DMS153 treated with DMSO at 0.1 percent for 48 hours (cell line): ENCODE measurements at regions not wholly inside any gene's neighbourhood (a gene's known extent, or its start where the extent isn't known, plus 50 kb on each side); places are given as distances from the start of the nearest gene placed in this dataset.

ENCODE experiments used
- DNase-seq: peaks from one replicate; lab custom pipeline; 2025; ENCODE audit not compliant: unreplicated experiment; lab: John Stamatoyannopoulos, UW

GRCh38 chr5:24750355-24750754, 105.6 kb upstream of the CDH10 start:
- DNase-seq = no peak

- peak; percentile 65 for DNase-seq
These were observed 104.9 kb upstream of the CDH10 start for GRCh38 chr5:24749701-24750100.

DNA sequence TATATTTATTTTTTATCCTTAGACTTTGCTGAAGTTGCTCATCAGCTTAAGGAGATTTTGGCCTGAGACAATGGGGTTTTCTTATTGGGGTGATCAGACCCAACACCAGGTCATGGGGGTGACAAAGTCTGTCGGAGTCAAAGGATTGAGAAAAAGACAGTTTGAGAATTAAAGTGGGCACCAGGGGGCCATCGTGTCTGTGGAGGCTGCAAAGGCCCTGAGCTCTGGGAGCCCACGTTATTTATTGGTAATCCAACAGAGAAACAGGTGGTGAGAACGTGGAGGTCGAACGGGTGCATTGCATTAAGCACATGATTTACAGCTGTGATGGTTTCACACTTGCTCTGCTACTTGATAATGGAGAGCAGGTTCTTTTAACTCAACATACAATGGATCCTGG, 102.5 kb upstream of the CDH10 start:
- no peak for DNase-seq

GRCh38 chr5:24742334-24742733, 97.6 kb upstream of the CDH10 start:
- DNase-seq = no peak

DNA sequence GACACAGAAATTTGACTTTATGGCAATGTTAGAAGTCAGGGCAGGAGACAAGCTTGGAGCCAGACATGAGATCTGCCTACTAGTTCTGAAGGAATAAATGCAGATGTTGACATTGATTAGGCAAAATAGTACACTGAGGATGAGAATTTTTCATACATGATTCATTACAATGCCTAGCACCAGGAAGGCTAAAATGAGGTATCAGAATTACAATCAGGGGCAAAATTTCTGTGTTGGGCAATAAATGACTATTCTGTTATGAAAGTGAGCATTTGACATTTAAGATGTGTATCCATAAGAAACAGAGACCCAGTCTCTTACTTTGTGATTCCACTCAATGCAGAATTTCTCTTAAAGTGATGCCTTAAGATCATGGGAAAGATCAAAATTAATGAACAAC, 92.4 kb upstream of the CDH10 start:
- DNase-seq = no peak

DNA sequence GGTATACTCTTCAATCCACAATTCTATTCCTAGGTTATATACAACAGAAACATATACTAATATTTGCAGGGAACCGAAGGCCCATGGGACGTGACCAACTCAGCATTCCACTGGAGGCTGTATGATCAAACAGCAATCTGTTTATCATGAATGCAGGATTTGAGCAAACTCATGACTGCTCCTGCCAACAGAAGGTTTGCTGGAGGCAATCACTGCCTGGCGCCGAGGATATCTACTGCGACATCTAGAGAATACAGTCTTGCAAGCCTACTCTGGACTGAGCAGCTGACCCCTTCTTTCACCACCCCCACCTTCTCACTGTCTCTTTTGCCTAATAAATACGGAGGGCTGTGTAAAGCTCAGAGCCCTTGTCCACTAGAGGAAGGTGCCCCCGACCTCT, 90.5 kb upstream of the CDH10 start:
- DNase-seq = no peak

- no peak for DNase-seq
These were observed 87.4 kb upstream of the CDH10 start for GRCh38 chr5:24732184-24732583.

DNA sequence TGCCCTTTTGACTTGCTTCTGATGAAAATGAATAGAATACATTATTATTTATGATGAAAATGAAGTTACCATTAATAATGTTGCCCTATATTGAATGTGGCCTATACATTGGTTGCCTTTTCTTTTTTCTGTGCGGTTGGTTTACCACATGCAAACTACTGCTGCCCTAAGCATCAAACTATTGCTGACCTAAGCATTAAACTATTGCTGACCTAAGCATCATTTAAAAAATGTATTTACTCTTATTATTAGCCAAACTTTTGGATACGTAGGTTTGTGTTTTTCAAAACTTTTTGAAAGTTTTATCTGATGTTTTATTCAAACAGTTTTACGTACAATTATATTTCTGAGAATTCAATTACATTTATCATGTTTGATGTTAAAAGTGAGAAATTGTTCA, 76.0 kb upstream of the CDH10 start:
- DNase-seq = no peak

GRCh38 chr5:24714746-24715145, 70.0 kb upstream of the CDH10 start:
- no peak for DNase-seq

- no peak for DNase-seq
These were observed 68.2 kb upstream of the CDH10 start for GRCh38 chr5:24712947-24713346.

DNA sequence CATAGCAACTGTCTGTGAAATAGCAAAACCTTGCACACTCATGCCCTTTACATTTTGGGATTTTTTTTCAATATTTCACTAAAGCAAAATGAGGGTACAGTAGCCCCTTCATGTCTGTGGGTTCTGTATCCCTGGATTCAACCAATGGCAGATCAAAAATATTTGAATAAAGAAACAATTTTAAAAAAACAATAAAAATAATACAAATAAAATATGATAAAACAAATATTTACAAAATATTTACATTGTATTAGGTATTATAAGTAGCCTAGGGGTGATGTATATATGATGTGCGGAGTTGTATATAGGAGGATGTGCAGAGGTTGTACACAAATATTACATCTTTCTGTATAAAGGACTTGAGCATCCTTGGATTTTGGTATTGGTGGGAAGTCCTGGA, 67.3 kb upstream of the CDH10 start:
- DNase-seq = no peak

- DNase-seq = no peak
These were observed 59.2 kb upstream of the CDH10 start for GRCh38 chr5:24703934-24704333.
